A549 (cell line): ENCODE measurements at regions not wholly inside any gene's neighbourhood (a gene's known extent, or its start where the extent isn't known, plus 50 kb on each side); places are given as distances from the start of the nearest gene placed in this dataset.

Experiments
- ATAC-seq, 2 experiments: fragments of 200-7000 bp in 1 of 2; fragments of >200 bp in 1 of 2; cut with Nextera tagmentation in 1 of 2; cut with Tn5 transposase in 1 of 2; 3 replicates each; pipeline versions ENCODE4 v1.8.0 to v1.9.1; 2018 to 2020; ENCODE audit warnings: mild to moderate bottlenecking in 1 of 2, moderate library complexity in 1 of 2
- CTCF ChIA-PET: fragments of 300-600 bp; sonication (Branson Sonifier 250); formaldehyde crosslinking; extraction: SDS; loops from one replicate; lab custom pipeline; 2021; ENCODE audit warnings: antibody characterized with exemption, inconsistent platforms; lab: Yijun Ruan, JAX
- POLR2A ChIA-PET: fragments of 350-600 bp; formaldehyde crosslinking; extraction: SDS; loops from one replicate; lab custom pipeline; 2021; ENCODE audit warnings: antibody characterized with exemption, inconsistent platforms; lab: Yijun Ruan, JAX
- DNase-seq, 2 experiments: peaks; one replicate each; pipeline versions ENCODE4 v3.0.0 to v3.0.0-alpha.2; 2011 to 2016; ENCODE audit warnings: low read depth in 1 of 2, low spot score in 1 of 2
- FAIRE-seq: peaks from 2 replicates; lab custom pipeline; 2011; peaks lifted over from hg19 to GRCh38; lab: Jason Lieb, UNC
- H3K27ac ChIP-seq, 2 experiments: fragments of >200 bp; sonication (Bioruptor Twin); formaldehyde crosslinking; 3 replicates each; pipeline ENCODE4 v1.5.1; 2016 to 2017
- H3K4me1 ChIP-seq: fragments of >200 bp; sonication (Bioruptor Twin); formaldehyde crosslinking; 3 replicates; pipeline ENCODE4 v1.6.1; 2016
- H3K4me2 ChIP-seq: fragments of >200 bp; sonication (Bioruptor Twin); formaldehyde crosslinking; 3 replicates; pipeline ENCODE4 v1.6.1; 2016
- H3K4me3 ChIP-seq: fragments of >200 bp; sonication (Bioruptor Twin); formaldehyde crosslinking; 3 replicates; pipeline ENCODE4 v1.5.1; 2016
- H3K9me3 ChIP-seq: fragments of >200 bp; sonication (Bioruptor Twin); formaldehyde crosslinking; 3 replicates; pipeline ENCODE4 v1.6.1; 2016
- CBX2 ChIP-seq: fragments of 200-600 bp; sonication (generic); IDR thresholded peaks from 2 replicates; pipeline ENCODE4 v1.6.1; 2016; ENCODE audit warnings: low read depth, mild to moderate bottlenecking, borderline replicate concordance
- CHD2 ChIP-seq: fragments of 150-350 bp; IDR thresholded peaks from 2 replicates; pipeline ENCODE4 v1.6.1; 2014; ENCODE audit warnings: low read length; ENCODE audit not compliant: partially characterized antibody
- CTCF ChIP-seq: fragments of >200 bp; sonication (Bioruptor Twin); formaldehyde crosslinking; IDR thresholded peaks from 3 replicates; pipeline ENCODE4 v1.5.1; 2016
- EHMT2 ChIP-seq: fragments of 200-600 bp; sonication (generic); IDR thresholded peaks from 2 replicates; pipeline ENCODE4 v1.6.1; 2016; ENCODE audit warnings: antibody characterized with exemption, low read depth, mild to moderate bottlenecking, moderate library complexity
- ESRRA ChIP-seq: fragments of 150-350 bp; IDR thresholded peaks from 2 replicates; pipeline ENCODE4 v1.6.1; 2014; ENCODE audit warnings: mild to moderate bottlenecking, low read length, borderline replicate concordance
- FOSL2 ChIP-seq, 2 experiments: fragments of 450-650 bp in 1 of 2; fragments of >200 bp in 1 of 2; sonication (Bioruptor Twin) in 1 of 2; formaldehyde crosslinking; IDR thresholded peaks; 2 replicates each; pipeline versions ENCODE4 v1.5.0 to v1.6.1; 2016 to 2020; ENCODE audit warnings: mild to moderate bottlenecking in 1 of 2, moderate library complexity in 1 of 2
- GATA3 ChIP-seq: IDR thresholded peaks from 2 replicates; pipeline ENCODE4 v1.6.1; 2012; ENCODE audit warnings: borderline replicate concordance
- HOXA7 ChIP-seq: fragments of 250-450 bp; sonication (Bioruptor Pico); IDR thresholded peaks from 2 replicates; pipeline ENCODE4 v1.5.0; 2020; ENCODE audit warnings: mild to moderate bottlenecking, moderate library complexity
- HOXB13 ChIP-seq: fragments of 250-450 bp; sonication (Bioruptor Pico); IDR thresholded peaks from 2 replicates; pipeline ENCODE4 v1.5.0; 2020; ENCODE audit warnings: low read depth, mild to moderate bottlenecking, moderate library complexity
- HOXB5 ChIP-seq: fragments of 250-450 bp; sonication (Bioruptor Pico); IDR thresholded peaks from 2 replicates; pipeline ENCODE4 v1.5.0; 2020; ENCODE audit warnings: mild to moderate bottlenecking, moderate library complexity
- JUNB ChIP-seq: fragments of >200 bp; sonication (Bioruptor Twin); formaldehyde crosslinking; IDR thresholded peaks from 2 replicates; pipeline ENCODE4 v1.6.1; 2016
- MAFK ChIP-seq: fragments of 450-650 bp; IDR thresholded peaks from 2 replicates; pipeline ENCODE4 v1.6.1; 2014; ENCODE audit not compliant: partially characterized antibody
- MYC ChIP-seq: IDR thresholded peaks from 2 replicates; pipeline ENCODE4 v1.6.1; 2012; ENCODE audit warnings: mild to moderate bottlenecking, inconsistent platforms, low read length, improper control_type of control experiment, borderline replicate concordance
- NFE2L2 ChIP-seq: fragments of 150-350 bp; conservative IDR thresholded peaks from 2 replicates; pipeline ENCODE4 v1.6.1; 2014; ENCODE audit warnings: low read length
- NPAS2 ChIP-seq: fragments of 250-450 bp; sonication (Bioruptor Pico); IDR thresholded peaks from 2 replicates; pipeline ENCODE4 v1.8.0; 2022; ENCODE audit warnings: mild to moderate bottlenecking, moderate library complexity, borderline replicate concordance
- POLR2A ChIP-seq: IDR thresholded peaks from 2 replicates; pipeline ENCODE4 v1.6.1; 2012; ENCODE audit warnings: mild to moderate bottlenecking, low read length
- POLR2AphosphoS2 ChIP-seq: conservative IDR thresholded peaks from 2 replicates; pipeline ENCODE4 v1.6.1; 2012; ENCODE audit warnings: low read length, improper control_type of control experiment, inconsistent platforms
- RAD21 ChIP-seq, 2 experiments: fragments of >200 bp in 1 of 2; sonication (Bioruptor Twin) in 1 of 2; formaldehyde crosslinking in 1 of 2; IDR thresholded peaks in 1 of 2; conservative IDR thresholded peaks in 1 of 2; 2 replicates in 1 of 2; 3 replicates in 1 of 2; pipeline ENCODE4 v1.6.1; 2012 to 2018; ENCODE audit warnings: inconsistent platforms in 1 of 2
- RARB ChIP-seq: fragments of 250-450 bp; sonication (Bioruptor Pico); IDR thresholded peaks from 2 replicates; pipeline ENCODE4 v1.8.0; 2021; ENCODE audit warnings: mild to moderate bottlenecking, moderate library complexity
- REST ChIP-seq: fragments of 200-600 bp; sonication (generic); IDR thresholded peaks from 2 replicates; pipeline ENCODE4 v1.6.1; 2016; ENCODE audit warnings: antibody characterized with exemption, mild to moderate bottlenecking, moderate library complexity
- TP53 ChIP-seq: fragments of 250-450 bp; sonication (Bioruptor Pico); IDR thresholded peaks from 2 replicates; pipeline ENCODE4 v1.5.0; 2021; ENCODE audit warnings: mild to moderate bottlenecking, moderate library complexity
- WGBS: methylation state at CpG from one replicate; pipeline ENCODE4 v1.1.6; 2017; ENCODE audit errors: missing lambda C conversion rate; 5-methylcytosine and 5-hydroxymethylcytosine counted together
- TF ChIP-seq, protein P1 (sequence below): fragments of 150-350 bp; IDR thresholded peaks from 2 replicates; pipeline ENCODE4 v1.6.1; 2014; ENCODE audit warnings: low read depth, mild to moderate bottlenecking, low read length
- TF ChIP-seq, protein P2 (sequence below): fragments of 450-650 bp; IDR thresholded peaks from 2 replicates; pipeline ENCODE4 v1.6.1; 2014; ENCODE audit warnings: antibody characterized with exemption

GRCh38 chr4:106481801-106482200 is 113.2 kb upstream of the GIMD1 start:
- Histone ChIP-seq H3K4me1 (no peaks in the 10 kb centered on the region), H3K9me3 (no peaks in the 10 kb centered on the region), H3K4me3 (no peak overlapping the region), H3K27ac (no peak overlapping the region), H3K4me2 (no peak overlapping the region)
- TF ChIP-seq RAD21 (conservative IDR thresholded peaks at IDR 0.05 in 1 of 2, IDR thresholded peaks at IDR 0.05 in 1 of 2) (no peak), TP53 (CRISPR knock-in tag) (no peak), HOXB13 (CRISPR knock-in tag) (no peak), POLR2A (no peak), FOSL2 (IDR thresholded peaks at IDR 0.05) (no peak), FOSL2 (CRISPR knock-in tag; IDR thresholded peaks at IDR 0.05) (no peak), HOXB5 (CRISPR knock-in tag) (no peak), CBX2 (no peak), GATA3 (no peak), EHMT2 (no peak), ESRRA (no peak), MAFK (no peak), RARB (CRISPR knock-in tag) (no peak), POLR2AphosphoS2 (no peak), MYC (no peak), REST (no peak), CHD2 (no peak), HOXA7 (no peak), NFE2L2 (no peak)
- TF ChIP-seq, protein P1, sequence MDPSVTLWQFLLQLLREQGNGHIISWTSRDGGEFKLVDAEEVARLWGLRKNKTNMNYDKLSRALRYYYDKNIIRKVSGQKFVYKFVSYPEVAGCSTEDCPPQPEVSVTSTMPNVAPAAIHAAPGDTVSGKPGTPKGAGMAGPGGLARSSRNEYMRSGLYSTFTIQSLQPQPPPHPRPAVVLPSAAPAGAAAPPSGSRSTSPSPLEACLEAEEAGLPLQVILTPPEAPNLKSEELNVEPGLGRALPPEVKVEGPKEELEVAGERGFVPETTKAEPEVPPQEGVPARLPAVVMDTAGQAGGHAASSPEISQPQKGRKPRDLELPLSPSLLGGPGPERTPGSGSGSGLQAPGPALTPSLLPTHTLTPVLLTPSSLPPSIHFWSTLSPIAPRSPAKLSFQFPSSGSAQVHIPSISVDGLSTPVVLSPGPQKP, result no peak
- TF ChIP-seq, protein P2, sequence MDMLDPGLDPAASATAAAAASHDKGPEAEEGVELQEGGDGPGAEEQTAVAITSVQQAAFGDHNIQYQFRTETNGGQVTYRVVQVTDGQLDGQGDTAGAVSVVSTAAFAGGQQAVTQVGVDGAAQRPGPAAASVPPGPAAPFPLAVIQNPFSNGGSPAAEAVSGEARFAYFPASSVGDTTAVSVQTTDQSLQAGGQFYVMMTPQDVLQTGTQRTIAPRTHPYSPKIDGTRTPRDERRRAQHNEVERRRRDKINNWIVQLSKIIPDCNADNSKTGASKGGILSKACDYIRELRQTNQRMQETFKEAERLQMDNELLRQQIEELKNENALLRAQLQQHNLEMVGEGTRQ, result no peak
- ChIA-PET POLR2A (no interaction called here), CTCF (no interaction called here)
- DNase-seq, result no peak
- FAIRE-seq, result no peak
- 57% methylated on average over 3 of the region's 3 CpGs for WGBS
- ATAC-seq, result no peak

DNA sequence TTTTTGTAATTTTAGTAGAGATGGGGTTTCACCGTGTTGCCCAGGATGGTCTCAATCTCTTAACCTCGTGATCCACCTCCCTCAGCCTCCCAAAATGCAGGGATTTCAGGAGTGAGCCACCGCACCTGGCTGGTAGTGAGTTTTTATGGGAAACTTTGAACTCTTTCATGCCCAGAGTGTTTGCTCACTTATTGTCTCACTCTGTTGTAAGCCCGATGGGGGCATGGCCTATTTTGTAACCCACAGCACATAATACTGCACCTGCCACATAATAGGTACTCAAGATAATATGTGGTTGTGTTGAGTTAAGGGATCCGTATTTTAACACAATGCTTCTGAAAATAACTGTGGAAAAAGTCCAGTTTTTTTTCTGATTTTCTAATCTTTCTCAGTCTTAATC is 109.6 kb upstream of the GIMD1 start:
- no peaks in the 10 kb centered on the region for H3K4me1 ChIP-seq
- ATAC-seq (no peak), FAIRE-seq (no peak), DNase-seq (no peak)
- ChIA-PET CTCF (no interaction called here), POLR2A (no interaction called here)
- H3K4me2 ChIP-seq, result no peak overlapping the region
- no peak overlapping the region for H3K27ac ChIP-seq
- WGBS, result 41% methylated on average over 5 of the region's 5 CpGs
- H3K9me3 ChIP-seq, result no peaks in the 10 kb centered on the region
- H3K4me3 ChIP-seq, result no peak overlapping the region
- no peak for TF ChIP-seq NPAS2 (CRISPR knock-in tag)
- no peak for TF ChIP-seq JUNB
- no peak for TF ChIP-seq POLR2A
- TF ChIP-seq POLR2AphosphoS2, result no peak
- TF ChIP-seq CTCF, result no peak
- TF ChIP-seq RARB (CRISPR knock-in tag), result no peak
